NT2/D1 (cell line): ENCODE measurements at regions not wholly inside any gene's neighbourhood (a gene's known extent, or its start where the extent isn't known, plus 50 kb on each side); places are given as distances from the start of the nearest gene placed in this dataset.

Experiments used
- SUZ12 ChIP-seq: IDR thresholded peaks from 2 replicates; pipeline ENCODE4 v1.6.1; 2011; ENCODE audit not compliant: insufficient read length, insufficient read depth; ENCODE audit errors: extremely low read depth
- ZNF274 ChIP-seq: IDR thresholded peaks from 2 replicates; pipeline ENCODE4 v1.6.1; 2011; ENCODE audit warnings: mild to moderate bottlenecking, low read depth, low read length

DNA sequence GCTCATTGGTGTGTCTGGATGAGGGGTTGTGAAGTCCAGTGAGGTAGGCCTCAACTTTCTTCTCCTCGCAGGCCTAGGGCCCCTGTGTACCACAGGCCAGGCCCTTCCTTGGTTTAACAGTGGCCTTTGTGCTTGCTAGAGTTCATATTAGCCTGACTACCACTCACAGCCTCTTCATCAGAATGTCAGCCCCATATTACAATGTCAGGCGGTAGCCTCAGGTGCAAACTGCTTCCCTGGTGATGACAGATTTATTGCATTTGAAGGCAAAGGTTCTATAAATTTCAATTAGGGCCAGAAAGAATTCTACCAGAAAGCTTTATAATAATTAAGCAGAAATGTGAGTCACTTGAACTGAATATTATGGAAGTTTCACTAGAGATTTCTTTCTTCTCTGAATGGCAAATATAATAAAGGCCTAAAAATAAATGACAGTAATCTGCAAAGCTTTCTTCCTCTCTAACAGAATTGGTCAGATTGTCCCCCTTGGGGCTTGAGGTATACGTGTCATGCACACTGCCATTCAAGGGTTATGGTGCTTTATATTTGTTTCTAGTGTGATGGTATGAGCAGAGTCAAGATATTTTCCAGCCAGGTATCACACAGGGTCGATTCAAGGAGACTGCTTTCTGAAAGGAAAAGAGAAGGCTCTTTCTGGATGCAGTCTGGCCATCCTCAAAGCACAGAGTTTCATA is 210.3 kb downstream of the CWF19L2 start:
- TF ChIP-seq ZNF274 (no peak), SUZ12 (no peak)
